ENCODE measurements at regions not wholly inside any gene's neighbourhood (a gene's known extent, or its start where the extent isn't known, plus 50 kb on each side); places are given as distances from the start of the nearest gene placed in this dataset.

- TF ChIP-seq POLR2A (IDR thresholded peaks at IDR 0.05) (no peak), CTCF (IDR thresholded peaks at IDR 0.05) (no peak)
Observed at GRCh38 chr14:49980027-49980426, 87.1 kb downstream of the ARF6 start.

Measured in heart left ventricle (tissue), 13 donors.